H1 (cell line): ENCODE measurements at regions not wholly inside any gene's neighbourhood (a gene's known extent, or its start where the extent isn't known, plus 50 kb on each side); places are given as distances from the start of the nearest gene placed in this dataset.

Experiments
- CTCF ChIA-PET: fragments of 300-600 bp; sonication (Branson Sonifier 250); formaldehyde crosslinking; loops from one replicate; lab custom pipeline; 2021; ENCODE audit not compliant: partially characterized antibody; lab: Charles Lee
- POLR2A ChIA-PET: fragments of 300-600 bp; sonication (Branson Sonifier 250); formaldehyde crosslinking; loops from one replicate; lab custom pipeline; 2021; ENCODE audit warnings: inconsistent platforms; ENCODE audit not compliant: partially characterized antibody; lab: Charles Lee
- DNase-seq, 2 experiments: peaks; one replicate each; pipeline versions ENCODE4 v3.0.0 to v3.0.0-alpha.2; 2010 to 2022; ENCODE audit warnings: low spot score in 2 of 2, low read depth in 1 of 2, mixed read lengths in 1 of 2
- FAIRE-seq: peaks from 2 replicates; lab custom pipeline; 2011; peaks lifted over from hg19 to GRCh38; lab: Jason Lieb, UNC
- H2AFZ ChIP-seq: 2 replicates; pipeline ENCODE4 v1.8.1; 2012; ENCODE audit warnings: low read length, inconsistent platforms
- H2AK5ac ChIP-seq: 2 replicates; pipeline ENCODE4 v1.6.1; 2013; ENCODE audit warnings: low read depth, low read length
- H2BK120ac ChIP-seq: replicated peaks from 2 replicates; pipeline ENCODE3; 2013; ENCODE audit warnings: low read depth, low read length, inconsistent platforms
- H2BK12ac ChIP-seq: 2 replicates; pipeline ENCODE4 v1.6.1; 2013; ENCODE audit warnings: low read depth, low read length
- H2BK15ac ChIP-seq: 2 replicates; pipeline ENCODE4 v1.6.1; 2013; ENCODE audit warnings: low read length
- H2BK20ac ChIP-seq: 2 replicates; pipeline ENCODE4 v1.6.1; 2013; ENCODE audit warnings: low read length
- H2BK5ac ChIP-seq: 2 replicates; pipeline ENCODE4 v1.6.1; 2013; ENCODE audit warnings: low read depth, low read length
- H3K14ac ChIP-seq: 2 replicates; pipeline ENCODE4 v1.6.1; 2013; ENCODE audit warnings: inconsistent platforms; ENCODE audit not compliant: insufficient read length
- H3K18ac ChIP-seq: 2 replicates; pipeline ENCODE4 v1.6.1; 2013; ENCODE audit warnings: low read length; ENCODE audit errors: extremely low read depth
- H3K23ac ChIP-seq: 2 replicates; pipeline ENCODE4 v1.6.1; 2013; ENCODE audit warnings: inconsistent platforms; ENCODE audit not compliant: insufficient read length
- H3K23me2 ChIP-seq: 2 replicates; pipeline ENCODE4 v1.6.1; 2013; ENCODE audit warnings: low read depth, low read length
- H3K27ac ChIP-seq: 2 replicates; pipeline ENCODE4 v1.6.1; 2011; ENCODE audit warnings: low read depth, low read length, inconsistent platforms
- H3K27me3 ChIP-seq, 4 experiments: replicated peaks in 1 of 4; 1 replicate in 1 of 4; 2 replicates in 3 of 4; pipeline versions ENCODE4 v1.6.1 to v1.8.1; 2011 to 2013; ENCODE audit warnings: low read length in 3 of 4, mild to moderate bottlenecking in 3 of 4, inconsistent platforms in 2 of 4, mixed read lengths in 2 of 4, moderate library complexity in 1 of 4; ENCODE audit not compliant: control insufficient read depth in 3 of 4, insufficient read depth in 3 of 4; ENCODE audit errors: extremely low read depth in 1 of 4
- H3K36me3 ChIP-seq, 4 experiments: 2 replicates each; pipeline versions ENCODE4 v1.6.1 to v1.8.1; 2011 to 2013; ENCODE audit warnings: mild to moderate bottlenecking in 4 of 4, low read length in 3 of 4, moderate library complexity in 2 of 4, control low read depth in 1 of 4, inconsistent platforms in 1 of 4; ENCODE audit not compliant: insufficient read depth in 4 of 4, control insufficient read depth in 2 of 4
- H3K4ac ChIP-seq: replicated peaks from 2 replicates; pipeline ENCODE3; 2013; ENCODE audit warnings: low read length, low read depth, mixed read lengths, inconsistent platforms; ENCODE audit not compliant: insufficient read length
- H3K4me1 ChIP-seq, 4 experiments: replicated peaks in 1 of 4; 1 replicate in 1 of 4; 2 replicates in 3 of 4; pipeline versions ENCODE4 v1.6.1 to v1.8.1; 2011 to 2013; ENCODE audit warnings: low read length in 3 of 4, inconsistent platforms in 2 of 4, mixed read lengths in 1 of 4; ENCODE audit not compliant: insufficient read depth in 4 of 4, control insufficient read depth in 3 of 4
- H3K4me2 ChIP-seq, 2 experiments: 2 replicates each; pipeline versions ENCODE4 v1.6.1 to v1.8.1; 2011 to 2013; ENCODE audit warnings: low read depth in 2 of 2, low read length in 2 of 2, control low read depth in 1 of 2, inconsistent platforms in 1 of 2, mild to moderate bottlenecking in 1 of 2; ENCODE audit not compliant: insufficient read depth in 1 of 2
- H3K4me3 ChIP-seq, 4 experiments: fragments of 200-600, 300-600 bp in 1 of 4; sonication (generic), shearing (Covaris generic), sonication (Bioruptor Twin) in 1 of 4; 2 replicates each; pipeline versions ENCODE4 v1.5.1 to v1.8.1; 2011 to 2016; ENCODE audit warnings: low read length in 4 of 4, low read depth in 3 of 4, control low read depth in 2 of 4, inconsistent platforms in 2 of 4, mild to moderate bottlenecking in 2 of 4, mixed read lengths in 1 of 4, moderate library complexity in 1 of 4; ENCODE audit not compliant: insufficient read depth in 2 of 4; ENCODE audit errors: extremely low read depth in 1 of 4
- H3K56ac ChIP-seq: replicated peaks from 2 replicates; pipeline ENCODE3; 2013; ENCODE audit warnings: low read depth, mild to moderate bottlenecking, mixed read lengths, low read length, inconsistent platforms; ENCODE audit not compliant: insufficient read length
- H3K79me1 ChIP-seq: 2 replicates; pipeline ENCODE4 v1.6.1; 2013; ENCODE audit warnings: low read depth, low read length, control low read depth
- H3K79me2 ChIP-seq, 2 experiments: 2 replicates each; pipeline versions ENCODE4 v1.6.1 to v1.8.1; 2012 to 2013; ENCODE audit warnings: low read length in 2 of 2, mild to moderate bottlenecking in 2 of 2, inconsistent platforms in 1 of 2; ENCODE audit not compliant: insufficient read depth in 2 of 2, control insufficient read depth in 1 of 2
- H3K9ac ChIP-seq, 4 experiments: replicated peaks in 1 of 4; 1 replicate in 1 of 4; 2 replicates in 3 of 4; pipeline versions ENCODE4 v1.6.1 to v1.8.1; 2011 to 2013; ENCODE audit warnings: low read depth in 3 of 4, low read length in 3 of 4, control low read depth in 2 of 4, mild to moderate bottlenecking in 2 of 4, moderate library complexity in 2 of 4, inconsistent platforms in 1 of 4; ENCODE audit errors: extremely low read depth in 1 of 4
- H3K9me3 ChIP-seq, 2 experiments: 2 replicates each; pipeline versions ENCODE4 v1.6.1 to v1.8.1; 2012 to 2013; ENCODE audit warnings: mild to moderate bottlenecking in 2 of 2, moderate library complexity in 2 of 2, control low read depth in 1 of 2, inconsistent platforms in 1 of 2, low read depth in 1 of 2, low read length in 1 of 2, mixed read lengths in 1 of 2; ENCODE audit not compliant: insufficient read depth in 2 of 2
- H4K20me1 ChIP-seq, 2 experiments: replicated peaks in 1 of 2; 2 replicates each; pipeline versions ENCODE3 to v1.8.1; 2011 to 2013; ENCODE audit warnings: inconsistent platforms in 2 of 2, low read length in 2 of 2, mild to moderate bottlenecking in 1 of 2; ENCODE audit not compliant: insufficient read depth in 2 of 2, control insufficient read depth in 1 of 2
- H4K5ac ChIP-seq: 2 replicates; pipeline ENCODE4 v1.6.1; 2013; ENCODE audit warnings: low read length, low read depth, mixed read lengths, inconsistent platforms; ENCODE audit not compliant: insufficient read length
- H4K8ac ChIP-seq: 2 replicates; pipeline ENCODE4 v1.8.0; 2013; ENCODE audit warnings: mild to moderate bottlenecking, moderate library complexity, low read length, inconsistent platforms; ENCODE audit not compliant: insufficient read depth; ENCODE audit errors: extremely low read depth
- H4K91ac ChIP-seq: replicated peaks from 2 replicates; pipeline ENCODE3; 2013; ENCODE audit warnings: low read length, mixed read lengths, inconsistent platforms; ENCODE audit not compliant: insufficient read length
- CHD1 ChIP-seq: IDR thresholded peaks from 2 replicates; pipeline ENCODE4 v1.6.1; 2012; ENCODE audit warnings: low read depth, low read length, improper control_type of control experiment
- EZH2 ChIP-seq: fragments of 200-600 bp; sonication (generic); IDR thresholded peaks from 2 replicates; pipeline ENCODE4 v1.7.1; 2012; ENCODE audit warnings: low read depth, mild to moderate bottlenecking, moderate library complexity, low read length, inconsistent platforms; ENCODE audit not compliant: severe bottlenecking
- HDAC2 ChIP-seq, 2 experiments: fragments of 300-600 bp in 1 of 2; sonication (generic) in 1 of 2; IDR thresholded peaks; 2 replicates each; pipeline ENCODE4 v1.6.1; 2011 to 2012; ENCODE audit warnings: low read depth in 2 of 2, low read length in 2 of 2, mild to moderate bottlenecking in 2 of 2, moderate library complexity in 2 of 2, borderline replicate concordance in 1 of 2, inconsistent platforms in 1 of 2
- JUN ChIP-seq: IDR thresholded peaks from 2 replicates; pipeline ENCODE4 v1.6.1; 2011; ENCODE audit warnings: low read depth, mild to moderate bottlenecking, improper control_type of control experiment, low read length
- KDM1A ChIP-seq: fragments of 200-600, 300-600 bp; sonication (generic); IDR thresholded peaks from 2 replicates; pipeline ENCODE4 v1.7.1; 2016; ENCODE audit warnings: mild to moderate bottlenecking, low read length, borderline replicate concordance
- MAX ChIP-seq: IDR thresholded peaks from 2 replicates; pipeline ENCODE4 v1.6.1; 2012; ENCODE audit warnings: inconsistent platforms
- PHF8 ChIP-seq: fragments of 200-600 bp; sonication (generic); conservative IDR thresholded peaks from 2 replicates; pipeline ENCODE4 v1.7.1; 2012; ENCODE audit warnings: low read depth, mild to moderate bottlenecking, inconsistent platforms, low read length, moderate library complexity
- POLR2A ChIP-seq, 2 experiments: IDR thresholded peaks; 1 replicate in 1 of 2; 2 replicates in 1 of 2; pipeline ENCODE4 v1.6.1; 2011; ENCODE audit warnings: low read depth in 2 of 2, low read length in 2 of 2, mild to moderate bottlenecking in 2 of 2; ENCODE audit errors: control extremely low read depth in 1 of 2
- POU5F1 ChIP-seq: IDR thresholded peaks from 2 replicates; pipeline ENCODE4 v1.6.1; 2011; ENCODE audit warnings: low read depth, mild to moderate bottlenecking, low read length, moderate library complexity
- RBBP5 ChIP-seq: IDR thresholded peaks from 2 replicates; pipeline ENCODE4 v1.7.1; 2012; ENCODE audit warnings: low read depth, mild to moderate bottlenecking, inconsistent platforms, low read length, moderate library complexity, borderline replicate concordance
- RXRA ChIP-seq: IDR thresholded peaks from 2 replicates; pipeline ENCODE4 v1.6.1; 2011; ENCODE audit warnings: low read depth, mild to moderate bottlenecking, low read length, moderate library complexity; ENCODE audit not compliant: insufficient read depth
- SAP30 ChIP-seq: fragments of 300-600 bp; sonication (generic); IDR thresholded peaks from 2 replicates; pipeline ENCODE4 v1.7.1; 2012; ENCODE audit warnings: low read length, moderate library complexity, mild to moderate bottlenecking, inconsistent platforms; ENCODE audit not compliant: insufficient read depth, insufficient replicate concordance
- SP2 ChIP-seq: IDR thresholded peaks from 2 replicates; pipeline ENCODE4 v1.6.1; 2012; ENCODE audit warnings: mild to moderate bottlenecking, low read length, inconsistent platforms
- SP4 ChIP-seq: IDR thresholded peaks from 2 replicates; pipeline ENCODE4 v1.6.1; 2012; ENCODE audit warnings: low read length, inconsistent platforms
- TBP ChIP-seq: IDR thresholded peaks from 2 replicates; pipeline ENCODE4 v1.6.1; 2011; ENCODE audit warnings: low read depth, low read length, improper control_type of control experiment
- YY1 ChIP-seq: IDR thresholded peaks from 2 replicates; pipeline ENCODE4 v1.6.1; 2011; ENCODE audit warnings: low read depth, mild to moderate bottlenecking, low read length

DNA sequence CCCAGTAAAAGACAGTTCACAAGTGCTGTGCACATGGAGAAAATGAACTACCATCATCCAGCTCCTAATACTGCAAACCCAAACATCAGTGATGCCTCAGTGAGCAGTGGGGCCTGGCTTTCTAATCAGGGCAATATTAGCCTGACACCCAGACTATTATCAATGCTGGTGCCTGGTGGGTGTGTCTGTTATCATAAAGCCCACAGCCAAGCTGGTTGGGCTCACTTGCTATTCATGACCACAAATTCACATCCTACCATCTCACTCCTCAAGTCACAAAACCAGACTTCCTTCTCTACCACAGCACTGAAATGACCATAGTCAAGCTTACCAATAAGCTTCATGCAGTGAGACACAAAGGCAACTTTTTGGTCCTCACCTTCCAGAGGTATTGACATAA lies 180.8 kb upstream of the PLN start:
- no peaks in the 10 kb centered on the region for H3K23me2 ChIP-seq
- no peak overlapping the region for H2BK120ac ChIP-seq
- H2BK12ac ChIP-seq, result no peak overlapping the region
- POLR2A ChIA-PET, result no interaction called here
- H3K79me1 ChIP-seq, result no peaks in the 10 kb centered on the region
- H4K5ac ChIP-seq, result no peak overlapping the region
- no peak for DNase-seq
- CTCF ChIA-PET, result interaction anchor here (0.6 to 1.6 kb wide), 2 partner anchors 12 to 83 kb away, joined by 3 to 8 read pairs; no protein-coding TSS in a partner anchor
- H3K4me1 ChIP-seq, result no peaks in the 10 kb centered on the region
- H3K36me3 ChIP-seq, result no peaks in the 10 kb centered on the region
- H3K9me3 ChIP-seq, result peaks cover 0 to 4% of the 10 kb centered on the region in 2 experiments; a peak in 1 of 4 replicates
- no peak overlapping the region for H3K4me3 ChIP-seq
- no peak overlapping the region for H3K4me2 ChIP-seq
- H3K79me2 ChIP-seq, result no peaks in the 10 kb centered on the region
- H2BK15ac ChIP-seq, result no peak overlapping the region
- H3K56ac ChIP-seq, result no peak overlapping the region
- H2BK20ac ChIP-seq, result no peak overlapping the region
- H3K4ac ChIP-seq, result no peak overlapping the region
- FAIRE-seq, result no peak
- no peak overlapping the region for H4K8ac ChIP-seq
- no peak overlapping the region for H3K18ac ChIP-seq
- H4K20me1 ChIP-seq, result no peaks in the 10 kb centered on the region
- no peak overlapping the region for H2BK5ac ChIP-seq
- H2AK5ac ChIP-seq, result no peak overlapping the region
- H2AFZ ChIP-seq, result no peak overlapping the region
- no peak overlapping the region for H3K27ac ChIP-seq
- no peaks in the 10 kb centered on the region for H3K27me3 ChIP-seq
- H3K9ac ChIP-seq, result no peak overlapping the region
- H3K14ac ChIP-seq, result no peak overlapping the region
- no peak overlapping the region for H3K23ac ChIP-seq
- H4K91ac ChIP-seq, result no peak overlapping the region
- TF ChIP-seq EZH2 (no peak), JUN (no peak), SP2 (no peak), CHD1 (no peak), POLR2A (IDR thresholded peaks at IDR 0.05; ENCODE audit: control extremely low read depth in 1 of 2, low read depth in 2 of 2, low read length in 2 of 2) (no peak), RXRA (no peak), SAP30 (no peak), TBP (no peak), POU5F1 (no peak), RBBP5 (no peak), HDAC2 (IDR thresholded peaks at IDR 0.05; ENCODE audit: borderline replicate concordance in 1 of 2, low read depth in 2 of 2, low read length in 2 of 2) (no peak), KDM1A (no peak), YY1 (no peak), SP4 (no peak), PHF8 (no peak), MAX (no peak)
